Keratinocyte (primary cell): ENCODE measurements at regions not wholly inside any gene's neighbourhood (a gene's known extent, or its start where the extent isn't known, plus 50 kb on each side); places are given as distances from the start of the nearest gene placed in this dataset.

Experiments used
- DNase-seq: peaks from one replicate; pipeline ENCODE4 v3.0.0-alpha.2; 2011; ENCODE audit warnings: low read depth, missing footprints, low spot score
- FAIRE-seq: peaks from 2 replicates; lab custom pipeline; 2011; peaks lifted over from hg19 to GRCh38; lab: Jason Lieb, UNC
- H2AFZ ChIP-seq: 2 replicates; pipeline ENCODE4 v1.6.0; 2012; ENCODE audit warnings: low read length, control low read depth, inconsistent platforms; ENCODE audit not compliant: control insufficient read depth
- H3K27ac ChIP-seq: 2 replicates; pipeline ENCODE4 v1.5.1; 2011; ENCODE audit warnings: low read length; ENCODE audit not compliant: control insufficient read depth, insufficient read depth
- H3K27me3 ChIP-seq: 3 replicates; pipeline ENCODE4 v1.6.0; 2011; ENCODE audit warnings: low read length; ENCODE audit not compliant: control insufficient read depth, insufficient read depth; ENCODE audit errors: extremely low read depth
- H3K36me3 ChIP-seq, 2 experiments: 2 replicates in 1 of 2; 3 replicates in 1 of 2; pipeline ENCODE4 v1.5.1; 2011; ENCODE audit warnings: low read length in 2 of 2, mild to moderate bottlenecking in 1 of 2; ENCODE audit not compliant: control insufficient read depth in 2 of 2, insufficient read depth in 2 of 2; ENCODE audit errors: extremely low read depth in 1 of 2
- H3K4me1 ChIP-seq: 3 replicates; pipeline ENCODE4 v1.5.1; 2011; ENCODE audit warnings: low read length; ENCODE audit not compliant: control insufficient read depth, insufficient read depth; ENCODE audit errors: extremely low read depth
- H3K4me2 ChIP-seq: 3 replicates; pipeline ENCODE4 v1.6.0; 2011; ENCODE audit warnings: low read depth, low read length; ENCODE audit not compliant: control insufficient read depth, insufficient read depth; ENCODE audit errors: extremely low read depth
- H3K4me3 ChIP-seq, 3 experiments: fragments of 200-600 bp in 1 of 3; sonication (generic) in 1 of 3; 2 replicates in 2 of 3; 3 replicates in 1 of 3; pipeline ENCODE4 v1.5.1; 2011 to 2016; ENCODE audit warnings: low read length in 3 of 3, mild to moderate bottlenecking in 3 of 3, control low read depth in 2 of 3, inconsistent platforms in 1 of 3, low read depth in 1 of 3, mixed read lengths in 1 of 3, mixed run types in 1 of 3, moderate library complexity in 1 of 3; ENCODE audit not compliant: control insufficient read depth in 2 of 3, insufficient read depth in 2 of 3; ENCODE audit errors: extremely low read depth in 1 of 3
- H3K79me2 ChIP-seq: 2 replicates; pipeline ENCODE4 v1.6.0; 2012; ENCODE audit warnings: low read length; ENCODE audit not compliant: control insufficient read depth, insufficient read depth
- H3K9ac ChIP-seq: 3 replicates; pipeline ENCODE4 v1.6.0; 2011; ENCODE audit warnings: low read length; ENCODE audit not compliant: control insufficient read depth, insufficient read depth; ENCODE audit errors: extremely low read depth
- H3K9me1 ChIP-seq: 3 replicates; pipeline ENCODE4 v1.6.0; 2011; ENCODE audit warnings: low read length; ENCODE audit not compliant: control insufficient read depth, insufficient read depth; ENCODE audit errors: extremely low read depth
- H3K9me3 ChIP-seq: 2 replicates; pipeline ENCODE4 v1.5.1; 2012; ENCODE audit warnings: low read depth, low read length; ENCODE audit not compliant: control insufficient read depth
- H4K20me1 ChIP-seq: 3 replicates; pipeline ENCODE4 v1.6.0; 2011; ENCODE audit warnings: low read length; ENCODE audit not compliant: control insufficient read depth, insufficient read depth; ENCODE audit errors: extremely low read depth
- CTCF ChIP-seq, 3 experiments: IDR thresholded peaks in 1 of 3; conservative IDR thresholded peaks in 1 of 3; optimal IDR thresholded peaks in 1 of 3; 2 replicates in 2 of 3; 3 replicates in 1 of 3; pipeline versions ENCODE3 to v1.5.1; 2011; ENCODE audit warnings: low read length in 3 of 3, mild to moderate bottlenecking in 3 of 3, moderate library complexity in 2 of 3, control low read depth in 1 of 3, inconsistent platforms in 1 of 3; ENCODE audit not compliant: insufficient read depth in 2 of 3; ENCODE audit errors: extremely low read depth in 1 of 3
- EZH2 ChIP-seq: IDR thresholded peaks from one replicate; pipeline ENCODE4 v1.6.1; 2012; ENCODE audit warnings: inconsistent platforms, mild to moderate bottlenecking, low read length, moderate library complexity
- dilution Hi-C: fragments of 300-500 bp; cut with MboI; formaldehyde crosslinking; loops from one replicate; pipeline ENCODE4 v1.7.0; 2020; ENCODE audit warnings: low sequenced_read_pairs; ENCODE audit not compliant: extremely low pct_ligation_motif_present

DNA sequence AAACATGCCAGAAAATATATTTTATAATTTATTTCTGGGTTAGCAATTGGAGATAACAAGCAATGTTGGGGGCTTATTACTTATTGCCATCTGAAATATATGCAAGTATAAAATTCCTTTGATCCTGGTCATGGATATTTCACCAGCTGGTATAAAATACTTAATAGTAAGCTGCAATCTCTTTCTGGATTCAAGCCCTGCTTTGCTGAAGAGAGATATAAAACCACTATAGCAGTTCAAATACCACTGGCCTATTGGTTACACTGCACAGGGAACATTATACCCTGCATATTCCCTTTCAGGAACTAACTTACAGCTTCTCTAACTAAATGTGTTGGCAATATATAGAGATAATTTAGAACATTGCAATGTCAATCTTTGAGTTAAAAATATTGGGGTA lies 546.2 kb upstream of the ATP2B1 start:
- dilution Hi-C loops, result no loop called here
- no peak overlapping the region for H3K4me3 ChIP-seq
- peaks cover 18% of the 10 kb centered on the region for H3K4me1 ChIP-seq
- no peaks in the 10 kb centered on the region for H3K36me3 ChIP-seq
- no peaks in the 10 kb centered on the region for H4K20me1 ChIP-seq
- no peak overlapping the region for H3K27ac ChIP-seq
- no peak for TF ChIP-seq CTCF (optimal IDR thresholded peaks at IDR 0.05 in 1 of 3, IDR thresholded peaks at IDR 0.05 in 1 of 3, conservative IDR thresholded peaks at IDR 0.05 in 1 of 3; ENCODE audit: extremely low read depth in 1 of 3, insufficient read depth in 2 of 3, low read length in 3 of 3)
- TF ChIP-seq EZH2, result no peak
- no peak for DNase-seq
- H3K79me2 ChIP-seq, result no peaks in the 10 kb centered on the region
- H3K9me3 ChIP-seq, result no peaks in the 10 kb centered on the region
- no peaks in the 10 kb centered on the region for H3K9me1 ChIP-seq
- H3K4me2 ChIP-seq, result no peak overlapping the region
- FAIRE-seq, result no peak
- no peak overlapping the region for H2AFZ ChIP-seq
- H3K27me3 ChIP-seq, result no peaks in the 10 kb centered on the region
- H3K9ac ChIP-seq, result no peak overlapping the region

DNA sequence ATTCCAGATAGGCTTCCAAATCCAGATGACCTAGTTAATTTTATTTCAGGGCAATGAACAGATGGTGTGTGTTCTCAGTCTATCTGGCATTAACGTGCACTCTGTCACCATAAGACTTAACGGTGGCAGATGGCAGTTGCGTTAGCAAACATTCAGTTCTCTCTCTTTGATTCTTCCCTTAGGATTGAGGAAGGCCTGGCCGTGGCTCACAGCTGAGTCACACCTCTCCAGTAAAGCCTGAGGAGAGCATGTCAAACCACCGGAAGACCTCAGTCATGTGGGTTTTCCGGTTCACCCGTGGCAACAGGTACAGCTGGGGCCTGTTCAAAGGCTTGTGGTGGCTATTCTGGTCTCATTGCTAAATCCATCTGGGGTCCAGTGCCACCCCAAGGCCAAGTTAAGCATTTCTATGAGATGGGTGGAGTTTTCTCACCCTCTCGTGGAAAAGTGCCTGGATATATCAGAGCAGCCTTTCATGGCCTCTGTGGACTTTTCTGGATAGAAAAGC lies 545.1 kb upstream of the ATP2B1 start:
- Histone ChIP-seq H4K20me1 (no peaks in the 10 kb centered on the region), H3K27ac (peak overlapping the region; percentile 15), H3K4me1 (peaks cover 18% of the 10 kb centered on the region), H2AFZ (no peak overlapping the region), H3K4me2 (peak overlapping the region; percentile 7), H3K79me2 (no peaks in the 10 kb centered on the region), H3K27me3 (no peaks in the 10 kb centered on the region), H3K9me3 (no peaks in the 10 kb centered on the region), H3K9ac (no peak overlapping the region), H3K9me1 (no peaks in the 10 kb centered on the region), H3K36me3 (no peaks in the 10 kb centered on the region), H3K4me3 (no peak overlapping the region)
- FAIRE-seq (peak; percentile 97), DNase-seq (peak; percentile 71)
- TF ChIP-seq EZH2 (no peak), CTCF (optimal IDR thresholded peaks at IDR 0.05 in 1 of 3, IDR thresholded peaks at IDR 0.05 in 1 of 3, conservative IDR thresholded peaks at IDR 0.05 in 1 of 3; ENCODE audit: extremely low read depth in 1 of 3, insufficient read depth in 2 of 3, low read length in 3 of 3) (peak; percentile 29 to 60 (median 45))
- dilution Hi-C loops, result no loop called here
